ENCODE measurements at regions not wholly inside any gene's neighbourhood (a gene's known extent, or its start where the extent isn't known, plus 50 kb on each side); places are given as distances from the start of the nearest gene placed in this dataset.

DNA sequence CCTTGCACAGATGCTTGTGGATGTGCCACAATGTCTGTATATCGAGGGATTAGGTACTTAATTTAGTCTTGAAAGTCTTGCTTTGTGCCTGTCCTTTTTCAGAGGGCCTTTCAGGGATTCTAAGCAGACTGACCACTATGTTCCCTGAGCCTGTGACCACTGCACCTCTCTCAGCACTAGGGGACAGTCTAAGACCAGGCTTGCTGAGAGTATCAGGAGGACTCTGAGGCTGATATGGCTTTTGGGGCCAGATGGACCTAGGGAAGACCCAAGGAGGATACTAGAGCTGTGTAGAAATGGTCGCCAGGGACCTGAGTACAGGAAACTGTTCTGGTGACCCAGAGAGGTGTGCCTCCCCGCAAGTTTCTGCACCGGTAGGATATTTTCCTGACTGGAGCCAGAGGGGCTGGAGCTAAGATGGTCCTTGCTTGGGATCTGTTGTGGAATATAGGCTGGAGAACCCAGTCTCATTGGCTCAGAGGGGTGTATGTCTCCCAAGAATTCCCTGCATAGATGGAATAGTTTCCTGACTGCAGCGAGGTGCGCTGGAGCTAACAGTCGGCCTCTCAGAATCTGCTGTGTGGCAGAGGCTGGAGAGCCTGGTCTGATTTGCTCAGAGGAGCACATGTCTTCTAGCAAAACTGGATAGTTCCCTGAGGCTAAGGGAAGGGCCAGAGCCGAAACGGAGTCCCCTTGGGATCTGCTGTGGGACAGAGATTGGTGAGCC lies 213.2 kb upstream of the DCBLD2 start:
- H2BK5ac ChIP-seq (ENCODE audit: low read length): no peak overlapping the region
- no peaks in the 10 kb centered on the region for H3K79me1 ChIP-seq (ENCODE audit: low read length)
- no peak overlapping the region for H3K56ac ChIP-seq (ENCODE audit: low read length)
- H3K23ac ChIP-seq (ENCODE audit: low read length): no peak overlapping the region
- no peaks in the 10 kb centered on the region for H3K27me3 ChIP-seq (ENCODE audit: insufficient read depth, low read length, poor library complexity)
- no peaks in the 10 kb centered on the region for H3K36me3 ChIP-seq (ENCODE audit: control insufficient read depth, insufficient read depth, low read length)
- no peak overlapping the region for H3K4me2 ChIP-seq (ENCODE audit: low read length)
- DNase-seq: peak; percentile 86
- H3K18ac ChIP-seq (ENCODE audit: low read length): no peak overlapping the region
- H3K27ac ChIP-seq (ENCODE audit: low read depth, low read length): no peak overlapping the region
- H2BK120ac ChIP-seq (ENCODE audit: low read depth, low read length): no peak overlapping the region
- WGBS (ENCODE audit: extremely low coverage, insufficient coverage, low lambda C conversion rate): no CpG with 5 or more reads among the region's 9 CpGs
- H3K79me2 ChIP-seq (ENCODE audit: control insufficient read depth, insufficient read depth, low read length): no peaks in the 10 kb centered on the region
- no peak overlapping the region for H3K9ac ChIP-seq (ENCODE audit: low read length)
- H2AK5ac ChIP-seq (ENCODE audit: low read length): no peak overlapping the region
- no peak overlapping the region for H4K8ac ChIP-seq (ENCODE audit: low read depth, low read length)
- H4K5ac ChIP-seq (ENCODE audit: low read length): no peak overlapping the region
- H3K4me1 ChIP-seq (ENCODE audit: control insufficient read depth, low read depth, low read length): no peaks in the 10 kb centered on the region
- no peak overlapping the region for H3K4me3 ChIP-seq (ENCODE audit: low read length)
- no peak overlapping the region for H3K4ac ChIP-seq (ENCODE audit: low read depth, low read length)
- no peak overlapping the region for H2BK15ac ChIP-seq (replicated peaks; ENCODE audit: low read depth)

DNA sequence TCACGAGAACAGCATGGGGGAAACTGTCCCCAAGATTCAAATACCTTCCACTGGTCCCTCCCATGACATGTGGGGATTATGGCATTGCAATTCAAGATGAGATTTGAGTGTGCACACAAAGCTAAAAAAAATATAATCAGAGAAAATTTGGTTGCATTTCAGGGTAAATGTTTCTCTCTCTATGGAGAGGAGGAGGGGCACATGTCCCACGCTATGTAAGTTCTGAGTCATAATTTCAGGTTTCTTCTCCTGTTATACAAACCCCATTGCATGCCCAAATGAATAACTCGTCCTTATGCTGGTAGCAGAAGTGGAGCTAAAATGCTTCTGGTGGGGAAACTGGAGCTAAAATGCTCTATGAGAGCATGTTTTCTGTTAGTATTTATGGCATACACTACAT lies 209.7 kb upstream of the DCBLD2 start:
- no peak overlapping the region for H4K8ac ChIP-seq (ENCODE audit: low read depth, low read length)
- WGBS (ENCODE audit: extremely low coverage, insufficient coverage, low lambda C conversion rate): no CpG with 5 or more reads among the region's 3 CpGs
- H3K4me1 ChIP-seq (ENCODE audit: control insufficient read depth, low read depth, low read length): no peaks in the 10 kb centered on the region
- H3K27ac ChIP-seq (ENCODE audit: low read depth, low read length): no peak overlapping the region
- no peak overlapping the region for H3K9ac ChIP-seq (ENCODE audit: low read length)
- no peak overlapping the region for H3K4me2 ChIP-seq (ENCODE audit: low read length)
- H3K36me3 ChIP-seq (ENCODE audit: control insufficient read depth, insufficient read depth, low read length): no peaks in the 10 kb centered on the region
- no peak overlapping the region for H3K4me3 ChIP-seq (ENCODE audit: low read length)
- H4K5ac ChIP-seq (ENCODE audit: low read length): no peak overlapping the region
- no peaks in the 10 kb centered on the region for H3K79me1 ChIP-seq (ENCODE audit: low read length)
- H2BK15ac ChIP-seq (replicated peaks; ENCODE audit: low read depth): no peak overlapping the region
- no peak overlapping the region for H2BK5ac ChIP-seq (ENCODE audit: low read length)
- no peak overlapping the region for H2BK120ac ChIP-seq (ENCODE audit: low read depth, low read length)
- no peaks in the 10 kb centered on the region for H3K27me3 ChIP-seq (ENCODE audit: insufficient read depth, low read length, poor library complexity)
- H3K23ac ChIP-seq (ENCODE audit: low read length): no peak overlapping the region
- H3K79me2 ChIP-seq (ENCODE audit: control insufficient read depth, insufficient read depth, low read length): no peaks in the 10 kb centered on the region
- no peak overlapping the region for H2AK5ac ChIP-seq (ENCODE audit: low read length)
- no peak overlapping the region for H3K56ac ChIP-seq (ENCODE audit: low read length)
- H3K18ac ChIP-seq (ENCODE audit: low read length): no peak overlapping the region
- DNase-seq: no peak
- no peak overlapping the region for H3K4ac ChIP-seq (ENCODE audit: low read depth, low read length)

GRCh38 chr3:99110401-99110800 lies 208.9 kb upstream of the DCBLD2 start:
- Histone ChIP-seq H3K27ac (ENCODE audit: low read depth, low read length) (no peak overlapping the region), H3K36me3 (ENCODE audit: control insufficient read depth, insufficient read depth, low read length) (no peaks in the 10 kb centered on the region), H2BK5ac (ENCODE audit: low read length) (no peak overlapping the region), H3K27me3 (ENCODE audit: insufficient read depth, low read length, poor library complexity) (no peaks in the 10 kb centered on the region), H3K56ac (ENCODE audit: low read length) (no peak overlapping the region), H3K9ac (ENCODE audit: low read length) (no peak overlapping the region), H3K4ac (ENCODE audit: low read depth, low read length) (no peak overlapping the region), H4K5ac (ENCODE audit: low read length) (no peak overlapping the region), H2AK5ac (ENCODE audit: low read length) (no peak overlapping the region), H3K4me1 (ENCODE audit: control insufficient read depth, low read depth, low read length) (no peaks in the 10 kb centered on the region), H2BK15ac (replicated peaks; ENCODE audit: low read depth) (no peak overlapping the region), H3K4me3 (ENCODE audit: low read length) (no peak overlapping the region), H3K4me2 (ENCODE audit: low read length) (no peak overlapping the region), H2BK120ac (ENCODE audit: low read depth, low read length) (no peak overlapping the region), H4K8ac (ENCODE audit: low read depth, low read length) (no peak overlapping the region), H3K18ac (ENCODE audit: low read length) (no peak overlapping the region), H3K23ac (ENCODE audit: low read length) (no peak overlapping the region), H3K79me2 (ENCODE audit: control insufficient read depth, insufficient read depth, low read length) (no peaks in the 10 kb centered on the region), H3K79me1 (ENCODE audit: low read length) (no peaks in the 10 kb centered on the region)
- WGBS (ENCODE audit: extremely low coverage, insufficient coverage, low lambda C conversion rate): no CpG with 5 or more reads among the region's 4 CpGs
- DNase-seq: no peak

- H4K8ac ChIP-seq (ENCODE audit: low read depth, low read length): no peak overlapping the region
- H3K79me1 ChIP-seq (ENCODE audit: low read length): no peaks in the 10 kb centered on the region
- H3K4ac ChIP-seq (ENCODE audit: low read depth, low read length): no peak overlapping the region
- no peaks in the 10 kb centered on the region for H3K27me3 ChIP-seq (ENCODE audit: insufficient read depth, low read length, poor library complexity)
- H3K56ac ChIP-seq (ENCODE audit: low read length): no peak overlapping the region
- no peaks in the 10 kb centered on the region for H3K36me3 ChIP-seq (ENCODE audit: control insufficient read depth, insufficient read depth, low read length)
- DNase-seq: no peak
- no peak overlapping the region for H3K9ac ChIP-seq (ENCODE audit: low read length)
- no peak overlapping the region for H3K4me2 ChIP-seq (ENCODE audit: low read length)
- no peak overlapping the region for H4K5ac ChIP-seq (ENCODE audit: low read length)
- no peak overlapping the region for H3K18ac ChIP-seq (ENCODE audit: low read length)
- H2AK5ac ChIP-seq (ENCODE audit: low read length): no peak overlapping the region
- H3K27ac ChIP-seq (ENCODE audit: low read depth, low read length): no peak overlapping the region
- no peak overlapping the region for H2BK15ac ChIP-seq (replicated peaks; ENCODE audit: low read depth)
- H3K4me1 ChIP-seq (ENCODE audit: control insufficient read depth, low read depth, low read length): no peaks in the 10 kb centered on the region
- H3K79me2 ChIP-seq (ENCODE audit: control insufficient read depth, insufficient read depth, low read length): no peaks in the 10 kb centered on the region
- no peak overlapping the region for H2BK120ac ChIP-seq (ENCODE audit: low read depth, low read length)
- H3K23ac ChIP-seq (ENCODE audit: low read length): no peak overlapping the region
- no CpG with 5 or more reads among the region's 2 CpGs for WGBS (ENCODE audit: extremely low coverage, insufficient coverage, low lambda C conversion rate)
- no peak overlapping the region for H3K4me3 ChIP-seq (ENCODE audit: low read length)
- no peak overlapping the region for H2BK5ac ChIP-seq (ENCODE audit: low read length)
Observed at GRCh38 chr3:99108508-99108907, 207.0 kb upstream of the DCBLD2 start.

GRCh38 chr3:99094606-99095005 lies 193.1 kb upstream of the DCBLD2 start:
- no peak overlapping the region for H3K4me3 ChIP-seq (ENCODE audit: low read length)
- H4K8ac ChIP-seq (ENCODE audit: low read depth, low read length): no peak overlapping the region
- H3K4me1 ChIP-seq (ENCODE audit: control insufficient read depth, low read depth, low read length): no peaks in the 10 kb centered on the region
- no peak overlapping the region for H2BK5ac ChIP-seq (ENCODE audit: low read length)
- H3K79me2 ChIP-seq (ENCODE audit: control insufficient read depth, insufficient read depth, low read length): no peaks in the 10 kb centered on the region
- no peak overlapping the region for H3K9ac ChIP-seq (ENCODE audit: low read length)
- no peak overlapping the region for H4K5ac ChIP-seq (ENCODE audit: low read length)
- H3K27me3 ChIP-seq (ENCODE audit: insufficient read depth, low read length, poor library complexity): no peaks in the 10 kb centered on the region
- no peak for DNase-seq
- no peak overlapping the region for H3K23ac ChIP-seq (ENCODE audit: low read length)
- H3K79me1 ChIP-seq (ENCODE audit: low read length): no peaks in the 10 kb centered on the region
- no peak overlapping the region for H2BK15ac ChIP-seq (replicated peaks; ENCODE audit: low read depth)
- no peak overlapping the region for H2AK5ac ChIP-seq (ENCODE audit: low read length)
- no peak overlapping the region for H2BK120ac ChIP-seq (ENCODE audit: low read depth, low read length)
- WGBS (ENCODE audit: extremely low coverage, insufficient coverage, low lambda C conversion rate): no CpG with 5 or more reads among the region's 2 CpGs
- H3K18ac ChIP-seq (ENCODE audit: low read length): no peak overlapping the region
- H3K4ac ChIP-seq (ENCODE audit: low read depth, low read length): no peak overlapping the region
- no peak overlapping the region for H3K27ac ChIP-seq (ENCODE audit: low read depth, low read length)
- no peak overlapping the region for H3K4me2 ChIP-seq (ENCODE audit: low read length)
- H3K36me3 ChIP-seq (ENCODE audit: control insufficient read depth, insufficient read depth, low read length): no peaks in the 10 kb centered on the region
- no peak overlapping the region for H3K56ac ChIP-seq (ENCODE audit: low read length)

DNA sequence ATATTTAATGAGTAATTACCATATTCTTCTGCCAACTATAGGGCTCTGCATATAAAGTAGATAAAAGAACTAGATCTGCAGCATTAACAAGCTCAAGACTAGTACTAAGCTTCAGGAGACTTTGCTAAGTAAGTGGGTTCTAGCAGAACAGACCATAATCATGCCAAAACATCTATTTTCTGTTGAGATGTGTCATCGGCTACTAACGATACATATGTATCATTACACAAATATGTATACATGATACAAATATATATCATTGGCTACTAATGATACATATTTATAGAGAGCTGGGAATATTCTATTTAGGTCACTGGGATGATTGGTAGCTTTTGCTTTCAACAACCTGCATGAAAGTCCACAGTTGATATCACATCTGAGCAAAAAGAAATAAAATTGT lies 185.8 kb upstream of the DCBLD2 start:
- no CpG with 5 or more reads among the region's 2 CpGs for WGBS (ENCODE audit: extremely low coverage, insufficient coverage, low lambda C conversion rate)
- no peak for DNase-seq
- no peak overlapping the region for H3K56ac ChIP-seq (ENCODE audit: low read length)
- H2AK5ac ChIP-seq (ENCODE audit: low read length): no peak overlapping the region
- H3K4me1 ChIP-seq (ENCODE audit: control insufficient read depth, low read depth, low read length): no peaks in the 10 kb centered on the region
- no peak overlapping the region for H2BK120ac ChIP-seq (ENCODE audit: low read depth, low read length)
- no peak overlapping the region for H4K5ac ChIP-seq (ENCODE audit: low read length)
- H3K27me3 ChIP-seq (ENCODE audit: insufficient read depth, low read length, poor library complexity): no peaks in the 10 kb centered on the region
- no peaks in the 10 kb centered on the region for H3K36me3 ChIP-seq (ENCODE audit: control insufficient read depth, insufficient read depth, low read length)
- H3K27ac ChIP-seq (ENCODE audit: low read depth, low read length): no peak overlapping the region
- no peak overlapping the region for H3K23ac ChIP-seq (ENCODE audit: low read length)
- no peak overlapping the region for H2BK15ac ChIP-seq (replicated peaks; ENCODE audit: low read depth)
- H2BK5ac ChIP-seq (ENCODE audit: low read length): no peak overlapping the region
- no peak overlapping the region for H3K9ac ChIP-seq (ENCODE audit: low read length)
- no peak overlapping the region for H3K4ac ChIP-seq (ENCODE audit: low read depth, low read length)
- H3K79me1 ChIP-seq (ENCODE audit: low read length): no peaks in the 10 kb centered on the region
- no peak overlapping the region for H3K4me3 ChIP-seq (ENCODE audit: low read length)
- H3K4me2 ChIP-seq (ENCODE audit: low read length): no peak overlapping the region
- no peaks in the 10 kb centered on the region for H3K79me2 ChIP-seq (ENCODE audit: control insufficient read depth, insufficient read depth, low read length)
- H4K8ac ChIP-seq (ENCODE audit: low read depth, low read length): no peak overlapping the region
- no peak overlapping the region for H3K18ac ChIP-seq (ENCODE audit: low read length)
